HG03457 (cell line): ENCODE measurements at regions not wholly inside any gene's neighbourhood (a gene's known extent, or its start where the extent isn't known, plus 50 kb on each side); places are given as distances from the start of the nearest gene placed in this dataset.
"Not testable (repeated sequence)": the region's sequence is repeated elsewhere in the genome, so short reads cannot be mapped to it uniquely, and the experiment has no call there.

ENCODE experiments used
- ATAC-seq: cut with Tn5 transposase; IDR thresholded peaks from one replicate; pipeline ENCODE4 v1.9.1; 2021; ENCODE audit warnings: moderate number of reproducible peaks; ENCODE audit not compliant: unreplicated experiment

DNA sequence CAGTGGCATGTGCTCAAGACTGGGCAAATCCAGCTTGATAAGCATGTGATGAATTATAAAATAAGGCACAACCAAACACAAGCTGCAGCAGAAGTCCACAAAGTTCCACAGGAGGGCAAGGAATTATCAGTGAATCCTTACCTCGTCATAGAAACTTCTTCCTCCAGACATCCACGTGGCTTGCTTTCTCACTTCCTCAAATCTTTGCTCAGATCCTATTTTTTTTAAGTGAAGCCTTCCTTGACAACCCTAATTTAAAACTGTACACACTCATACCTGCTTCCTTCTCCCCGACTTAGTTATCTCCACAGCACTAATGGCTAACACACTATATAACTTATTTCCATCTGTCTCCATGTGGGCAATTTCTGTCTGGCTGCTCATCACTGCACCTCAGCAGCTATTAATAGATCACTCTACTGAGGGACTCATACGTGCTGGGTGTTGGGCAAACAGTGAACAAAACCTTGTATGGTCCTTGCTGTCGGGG lies 320.7 kb downstream of the KLF13 start:
- not testable (repeated sequence) for ATAC-seq

DNA sequence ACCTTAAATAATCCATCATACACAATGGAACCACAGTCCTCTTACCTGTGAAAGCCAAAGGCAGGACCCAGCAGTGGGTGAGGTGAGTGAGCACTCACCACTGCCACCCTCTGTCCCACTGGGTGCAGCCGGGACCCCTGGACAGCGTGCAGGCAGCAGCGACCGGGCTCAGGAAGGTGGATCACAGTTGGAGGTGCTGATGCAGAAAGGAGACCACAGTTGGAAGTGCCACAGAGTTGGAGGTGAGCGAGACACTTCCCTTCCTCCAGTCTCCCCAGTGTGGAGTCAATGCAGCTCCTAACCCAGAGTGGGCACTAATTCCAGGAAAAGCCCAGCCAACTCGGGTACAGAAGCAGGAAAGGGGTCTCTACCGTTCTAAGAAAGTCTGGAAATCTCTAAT lies 323.0 kb downstream of the KLF13 start:
- ATAC-seq: not testable (repeated sequence)

DNA sequence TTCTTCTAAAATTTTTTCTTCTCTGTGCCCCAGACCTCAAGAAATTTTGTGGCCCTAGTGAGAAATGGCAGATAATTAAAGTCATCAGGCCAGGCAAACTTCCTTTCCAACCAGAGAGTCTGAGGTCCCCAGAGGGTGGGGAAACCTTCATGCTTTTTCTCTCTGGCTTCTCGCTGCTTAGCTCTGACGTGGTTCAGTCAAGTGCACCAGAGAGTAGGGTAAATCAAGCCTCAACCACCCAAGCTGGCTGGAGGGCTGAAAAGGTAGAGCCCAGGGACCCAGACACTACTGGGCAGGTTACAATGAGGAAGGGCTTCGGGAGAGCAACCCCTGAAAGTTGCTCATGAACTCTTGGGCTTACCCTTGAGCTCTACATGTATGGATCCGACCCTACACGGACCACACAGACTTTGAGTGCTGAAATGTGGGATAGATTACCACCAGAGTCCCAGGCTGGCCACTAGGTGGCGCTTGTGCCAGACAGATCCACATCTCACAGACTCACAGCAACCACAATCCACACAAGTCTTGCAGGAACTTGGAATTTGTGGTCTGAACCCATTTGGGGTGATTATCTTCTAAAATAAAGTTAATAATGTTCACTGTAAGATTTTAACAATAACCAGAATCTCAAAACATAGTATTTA lies 323.5 kb downstream of the KLF13 start:
- ATAC-seq: not testable (repeated sequence)

DNA sequence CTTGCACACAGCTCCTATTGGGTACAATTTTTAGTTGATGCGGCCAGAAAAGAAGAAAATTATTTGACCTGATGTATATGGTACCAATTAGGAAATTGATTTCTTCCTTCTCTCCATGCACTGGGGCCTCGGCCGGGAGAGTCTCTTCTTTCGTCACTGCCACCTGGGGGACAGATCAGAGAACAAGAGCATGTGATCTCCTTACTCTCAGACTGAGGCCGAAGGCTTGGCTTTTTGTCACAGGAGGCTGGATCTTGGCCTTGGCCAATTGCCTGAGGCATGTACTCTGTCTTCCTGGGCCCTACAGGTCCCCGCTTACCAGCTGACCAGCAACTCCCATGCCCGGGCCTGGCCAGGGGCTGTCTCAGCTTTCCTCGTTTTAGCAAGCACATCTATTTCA lies 330.3 kb downstream of the KLF13 start:
- not testable (repeated sequence) for ATAC-seq

DNA sequence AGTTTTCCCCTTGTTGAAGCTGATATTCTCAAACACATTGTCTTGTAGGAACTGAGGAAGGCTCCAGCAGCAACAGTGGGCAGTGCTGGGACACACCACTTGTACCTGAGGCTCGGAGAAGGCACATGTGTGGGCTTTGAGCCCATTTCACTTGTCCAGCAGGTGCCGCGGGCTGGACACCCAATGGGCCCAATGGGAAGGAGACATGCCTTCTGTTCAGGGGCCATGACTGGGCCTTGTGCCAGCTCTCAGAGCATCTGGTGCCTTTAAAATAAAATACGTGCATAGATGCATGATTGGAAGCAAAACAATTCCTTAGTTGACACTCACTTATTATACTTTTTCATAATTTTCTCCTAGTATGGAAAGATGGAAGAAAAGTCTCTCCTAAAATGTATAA lies 334.2 kb downstream of the KLF13 start:
- no peak for ATAC-seq

DNA sequence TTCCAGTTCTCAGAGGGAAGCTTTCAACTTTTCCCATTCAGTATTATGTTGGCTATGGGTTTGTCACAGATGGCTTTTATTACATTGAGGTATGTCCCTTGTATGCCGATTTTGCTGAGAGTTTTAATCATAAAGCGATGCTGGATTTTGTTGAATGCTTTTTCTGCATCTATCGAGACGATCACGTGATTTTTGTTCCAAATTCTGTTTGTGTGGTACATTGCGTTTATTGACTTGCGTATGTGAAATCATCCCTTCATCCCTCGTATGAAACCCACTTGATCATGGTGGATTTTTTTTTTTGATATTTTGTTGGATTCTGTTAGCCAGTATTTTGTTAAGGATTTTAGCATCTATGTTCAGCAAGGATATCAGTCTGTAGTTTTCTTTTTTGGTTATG lies 339.1 kb downstream of the KLF13 start:
- not testable (repeated sequence) for ATAC-seq

DNA sequence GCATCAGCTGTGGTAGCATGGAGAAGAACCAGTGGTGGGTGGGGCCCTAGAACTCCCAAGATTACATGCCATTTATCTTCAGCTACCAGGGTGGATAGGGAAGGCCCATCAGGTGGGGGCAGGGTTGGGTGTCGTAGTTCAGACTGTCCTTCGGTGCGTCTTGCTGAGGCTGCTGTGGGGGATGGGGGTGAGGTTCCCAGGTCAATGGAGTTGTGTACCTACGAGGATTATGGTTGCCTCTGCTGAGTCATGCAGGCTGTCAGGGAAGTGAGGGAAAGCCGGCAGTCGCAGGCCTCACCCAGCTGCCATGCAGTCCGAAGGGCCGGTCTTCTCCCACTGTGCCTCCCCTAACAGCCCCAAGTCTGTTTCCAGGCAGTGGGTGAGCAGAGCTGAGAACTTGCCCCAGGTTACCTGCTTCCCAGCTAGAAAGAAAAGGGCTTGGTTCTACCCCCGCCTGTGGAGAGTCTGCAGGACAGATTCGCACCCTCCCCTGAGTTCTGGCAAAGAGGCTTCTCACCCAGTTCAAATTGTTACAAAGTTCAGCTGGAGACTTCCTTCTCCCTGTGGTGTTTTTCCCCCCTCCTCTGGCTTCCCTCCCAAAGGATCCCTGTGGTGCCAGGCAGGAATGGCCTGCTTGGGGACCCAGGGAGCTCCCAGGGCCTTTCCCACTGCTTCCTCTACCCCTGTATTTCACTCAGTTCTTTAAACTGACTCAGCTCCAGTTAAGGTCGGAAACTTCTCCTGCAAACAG lies 342.7 kb downstream of the KLF13 start:
- ATAC-seq: not testable (repeated sequence)

DNA sequence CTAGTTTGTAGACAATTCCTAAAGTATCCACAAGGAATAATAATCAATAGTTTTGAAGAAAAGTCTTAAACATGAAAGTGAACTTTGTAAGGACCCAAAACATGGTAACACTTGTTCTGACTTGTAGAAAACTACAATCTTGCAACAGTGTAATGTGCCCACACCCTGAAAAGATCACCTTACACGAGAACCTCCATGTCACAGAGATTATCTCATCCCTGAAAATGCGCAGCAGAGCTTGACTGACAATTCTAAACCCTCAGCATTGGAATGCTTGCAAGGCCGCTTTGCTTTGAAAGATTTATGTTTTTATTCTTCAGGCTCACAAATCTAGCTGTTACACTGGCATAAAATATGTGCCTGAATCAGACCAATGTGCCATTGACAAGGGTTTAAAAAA lies 346.6 kb downstream of the KLF13 start:
- ATAC-seq: not testable (repeated sequence)

DNA sequence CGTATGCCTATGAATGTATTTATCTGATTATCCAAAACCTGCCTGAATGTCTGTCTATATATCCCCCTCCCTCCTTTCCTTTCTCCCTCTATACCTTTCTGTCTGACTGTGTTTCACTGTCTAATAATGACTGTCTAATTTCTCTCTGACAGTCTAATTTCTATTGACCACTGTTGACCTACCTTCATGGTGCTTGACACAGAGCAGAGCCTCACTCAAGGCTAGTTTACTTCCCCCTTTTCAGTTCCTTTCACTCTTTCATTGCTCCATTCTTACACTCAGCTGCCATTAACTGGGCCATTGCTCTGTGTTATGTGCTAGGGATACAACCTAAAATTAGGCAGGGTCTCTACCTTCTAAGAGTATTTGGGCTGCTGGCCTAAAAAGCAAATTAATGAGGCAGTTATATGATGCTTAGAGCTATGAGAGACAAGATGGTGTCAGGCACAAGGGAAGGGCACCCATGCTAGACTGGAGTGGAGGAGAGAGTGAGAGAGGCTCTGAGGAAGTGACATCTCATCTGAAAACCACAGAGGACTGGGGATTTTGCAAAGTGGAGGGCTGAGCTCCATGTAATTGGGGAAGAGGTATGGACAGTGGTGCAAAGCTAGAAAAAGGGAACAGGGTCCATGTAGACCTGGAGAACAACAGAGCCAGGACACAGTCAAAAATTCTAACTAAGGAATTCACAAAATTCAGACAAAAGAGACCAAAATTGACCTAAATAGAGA lies 348.6 kb upstream of the CHRNA7 start:
- not testable (repeated sequence) for ATAC-seq

DNA sequence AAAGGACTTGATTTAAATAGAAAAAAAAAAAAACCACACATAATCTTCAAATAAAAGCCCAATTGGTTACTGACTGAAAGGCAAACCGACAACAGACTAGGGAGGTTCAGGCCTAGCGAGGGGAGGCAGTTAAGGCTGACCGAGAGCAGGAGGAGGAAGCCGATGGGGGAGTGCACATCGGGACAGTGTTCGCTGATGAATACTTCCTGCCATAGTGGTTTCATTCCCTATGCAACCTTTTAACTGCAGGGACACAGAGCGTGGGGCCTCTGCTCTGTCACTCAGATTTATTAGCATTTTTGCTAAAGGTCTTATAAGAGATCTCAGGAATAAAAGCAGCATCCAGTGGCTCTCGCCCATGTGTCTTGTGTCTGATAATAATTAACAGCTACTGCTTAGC lies 343.2 kb upstream of the CHRNA7 start:
- ATAC-seq: not testable (repeated sequence)

DNA sequence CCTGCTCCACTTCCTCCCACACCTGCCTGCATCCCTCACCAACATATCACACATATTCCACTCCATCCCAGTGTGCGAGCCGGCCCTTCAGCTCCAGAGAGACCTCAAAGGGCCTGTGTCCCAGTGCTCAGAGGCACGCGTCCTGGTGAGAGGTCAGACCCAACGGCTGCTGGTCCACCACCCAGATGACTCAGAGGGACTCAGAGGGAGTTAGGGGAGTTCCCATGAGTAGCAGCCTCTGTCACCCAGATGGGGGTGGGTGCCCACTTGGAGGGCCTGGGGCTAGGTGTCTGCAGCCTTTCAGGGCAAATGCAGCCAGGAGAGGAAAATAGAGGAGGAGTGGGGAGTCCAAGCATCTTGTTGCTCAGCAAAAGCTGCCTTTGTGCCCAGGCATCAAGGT lies 333.8 kb upstream of the CHRNA7 start:
- ATAC-seq: not testable (repeated sequence)

DNA sequence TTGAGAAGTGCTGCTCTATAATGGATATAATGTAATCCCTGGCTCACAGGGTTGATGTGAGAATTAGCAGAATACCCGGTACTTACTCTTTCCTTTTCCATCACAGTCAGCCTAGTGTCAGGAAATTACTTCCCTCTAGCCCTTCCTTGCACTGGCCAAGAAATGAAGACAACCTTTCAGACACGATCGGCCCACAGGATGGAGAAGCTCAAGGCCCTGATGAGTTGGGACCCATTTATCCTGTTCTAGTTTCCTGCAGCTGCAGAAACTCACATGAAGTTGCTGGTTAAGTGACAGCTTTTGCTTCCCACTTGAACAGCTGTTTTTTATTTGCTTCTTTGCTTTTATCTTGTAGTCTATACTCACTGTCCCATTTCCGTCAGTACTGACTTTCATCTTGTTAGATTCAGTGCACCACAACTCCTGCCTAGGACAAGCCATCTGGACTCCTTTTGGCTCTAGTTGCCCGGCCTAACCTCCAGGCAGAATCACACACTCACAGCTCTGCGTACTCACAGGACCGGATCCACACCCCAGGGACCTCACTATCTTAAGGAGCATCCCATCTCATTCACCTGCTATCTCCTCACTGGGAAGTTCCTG lies 325.1 kb upstream of the CHRNA7 start:
- ATAC-seq: not testable (repeated sequence)

DNA sequence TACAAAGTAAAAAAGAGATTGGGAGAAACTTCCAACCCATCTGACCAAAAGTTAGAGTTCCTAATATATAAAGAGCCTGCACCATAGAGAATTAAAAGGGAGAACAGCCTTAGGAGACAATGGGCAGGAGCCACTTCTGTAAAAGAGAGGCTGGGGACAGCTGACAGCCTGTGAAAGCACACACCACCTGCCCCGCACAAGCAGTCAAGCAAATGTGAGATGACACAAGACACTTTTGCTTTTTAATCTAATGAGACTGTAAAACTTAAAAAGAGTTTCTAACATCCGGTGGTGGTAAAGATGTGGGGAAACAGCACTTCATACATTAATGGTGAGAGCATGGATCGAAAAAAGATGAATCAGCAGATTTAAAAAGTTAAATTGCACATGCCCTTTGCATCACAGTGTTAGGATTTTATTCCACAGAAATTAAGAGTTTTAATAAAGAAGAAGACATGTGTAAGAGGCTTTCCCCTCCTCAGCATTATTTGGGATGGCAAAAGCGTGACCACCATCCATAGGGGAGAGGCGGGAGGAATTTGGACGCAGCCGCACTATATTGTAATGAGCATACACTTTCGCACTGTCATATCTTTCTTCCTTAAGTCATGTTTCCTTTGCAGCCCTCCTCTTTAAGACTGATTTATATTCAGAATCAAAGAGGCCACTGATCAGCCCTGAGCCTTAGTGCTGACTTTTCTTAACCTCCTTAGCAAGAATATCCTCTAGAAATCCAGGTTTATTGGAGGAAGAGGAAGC lies 322.2 kb upstream of the CHRNA7 start:
- peak; percentile 63 for ATAC-seq

DNA sequence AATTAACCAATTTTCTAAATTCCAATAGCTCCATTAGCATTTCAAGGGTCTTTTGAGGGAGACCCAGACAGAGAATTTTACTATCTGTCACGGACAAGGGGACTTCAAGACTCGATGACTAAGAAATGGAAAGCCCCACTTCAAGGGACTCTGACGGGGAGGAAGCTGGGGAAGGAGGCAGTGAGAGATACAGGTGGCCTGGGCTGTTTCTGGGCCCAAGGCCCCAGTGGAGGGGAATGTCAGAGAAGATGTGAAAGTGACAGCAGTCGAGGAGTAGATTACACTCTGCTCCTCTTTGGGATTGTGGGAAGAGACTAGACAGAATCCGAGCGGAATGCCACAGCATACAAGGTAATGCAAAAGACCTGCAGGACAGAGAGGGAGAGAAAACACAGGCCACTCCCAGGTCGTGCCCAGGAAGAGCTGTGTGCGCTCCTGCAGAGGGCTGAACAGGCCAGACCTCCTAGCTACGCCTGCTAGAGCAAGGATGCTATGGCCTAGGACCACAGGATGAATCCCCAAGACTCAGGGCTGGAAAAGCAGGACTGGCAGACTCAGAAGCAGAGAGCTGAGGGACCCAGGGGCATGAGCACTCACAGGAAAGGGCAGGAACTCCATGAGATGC lies 321.5 kb upstream of the CHRNA7 start:
- peak; percentile 61 for ATAC-seq

DNA sequence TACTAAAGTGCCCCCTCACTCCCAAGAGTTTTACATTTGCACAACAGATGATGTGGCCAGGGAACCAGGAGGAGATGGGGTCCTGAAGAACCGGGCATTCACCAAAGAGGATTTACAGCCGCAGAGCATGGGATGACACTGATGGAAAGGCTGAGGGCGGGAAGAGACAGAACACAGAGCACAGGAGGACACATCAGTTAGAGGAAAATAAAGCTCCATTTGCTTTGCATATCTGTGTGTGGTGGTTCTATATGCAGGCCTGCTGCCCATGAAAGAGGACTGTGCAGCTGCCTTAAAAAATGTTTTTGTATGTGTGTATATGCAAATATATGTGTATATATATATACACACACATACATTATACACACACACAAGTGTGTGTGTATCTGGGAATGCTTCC lies 320.8 kb upstream of the CHRNA7 start:
- not testable (repeated sequence) for ATAC-seq

DNA sequence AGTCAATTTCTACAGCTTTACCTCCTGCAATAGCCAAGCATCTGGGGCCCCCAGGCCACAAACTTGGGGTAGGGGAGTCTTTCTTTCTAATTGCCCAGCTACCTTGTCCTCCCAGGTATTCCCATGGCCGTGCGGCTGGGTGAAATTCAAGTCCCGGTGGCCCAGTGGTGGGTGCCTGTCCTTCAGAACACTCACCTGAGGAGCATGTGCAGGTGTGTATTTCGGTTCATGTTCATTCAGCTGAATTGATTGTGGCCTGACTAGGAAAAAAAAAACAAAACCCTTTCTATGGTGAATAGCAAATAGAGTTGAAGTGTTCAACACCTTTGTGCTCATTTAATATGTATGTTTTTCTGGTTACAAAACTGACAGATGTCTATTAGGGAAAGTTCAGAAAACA lies 319.5 kb upstream of the CHRNA7 start:
- not testable (repeated sequence) for ATAC-seq

DNA sequence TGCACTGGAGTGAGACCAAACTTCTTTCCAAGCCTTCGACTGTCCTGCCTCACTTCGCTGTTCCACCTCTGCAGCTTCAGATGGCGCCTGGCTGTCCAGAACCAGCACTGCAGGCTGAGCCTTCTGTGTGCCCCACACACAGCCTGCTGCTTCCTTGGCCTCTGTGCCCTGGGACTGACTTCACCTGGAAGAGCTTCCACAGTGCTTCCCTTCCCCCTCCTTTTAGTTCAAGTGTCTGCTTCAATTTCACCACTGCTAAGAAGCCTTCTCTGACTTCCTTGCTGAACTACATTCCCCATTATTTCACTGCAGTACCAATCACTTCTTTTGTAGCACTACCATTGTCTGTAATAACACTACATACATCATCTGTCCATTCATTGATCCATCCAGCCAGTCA lies 315.1 kb upstream of the CHRNA7 start:
- ATAC-seq: not testable (repeated sequence)

DNA sequence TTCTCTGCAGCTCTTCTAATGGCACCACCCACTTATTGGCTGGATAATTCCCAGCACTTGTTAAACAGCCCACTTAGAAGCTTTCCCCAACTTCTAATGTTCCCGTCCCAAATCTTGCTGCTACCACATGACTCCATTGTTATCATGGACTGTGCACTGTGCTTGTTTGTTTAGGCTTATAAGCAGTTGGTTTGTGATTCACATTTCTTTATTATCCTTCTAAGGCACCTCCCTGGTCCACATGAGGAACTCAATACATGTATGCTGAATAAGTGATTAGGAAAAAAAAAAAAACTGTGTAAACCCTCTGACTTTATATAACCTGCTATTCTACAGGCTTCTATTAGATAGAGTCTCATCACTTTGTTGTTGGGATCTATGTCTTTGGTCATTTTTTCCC lies 311.7 kb upstream of the CHRNA7 start:
- not testable (repeated sequence) for ATAC-seq

DNA sequence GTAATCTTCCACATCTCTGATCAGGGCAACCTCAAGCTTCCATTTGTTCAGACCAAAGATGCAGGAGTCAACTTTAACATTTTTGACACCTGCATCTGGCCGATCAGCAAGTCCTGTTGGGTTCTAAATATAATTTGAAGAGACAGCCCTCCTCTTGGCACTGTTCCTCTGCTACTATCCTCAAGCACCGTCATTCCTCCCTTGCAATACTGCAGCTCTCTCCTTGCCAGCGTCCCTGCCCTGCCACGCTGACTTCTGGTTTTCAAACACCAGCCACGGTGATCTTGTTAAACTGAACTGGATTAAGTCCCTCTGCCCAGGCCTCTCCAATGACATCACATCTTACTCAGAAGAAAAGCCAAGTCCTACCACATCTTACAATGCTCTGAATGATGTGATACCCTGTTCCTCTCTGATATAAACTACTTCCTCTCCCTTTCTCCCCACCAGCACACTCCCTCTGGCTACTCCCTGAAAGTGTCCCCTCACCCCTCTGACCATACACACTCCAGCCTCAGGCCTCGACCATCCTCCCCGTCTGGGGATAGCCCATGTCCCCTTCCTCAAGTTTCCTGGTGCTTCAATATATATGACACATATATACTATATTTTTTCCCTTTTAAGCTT lies 310.8 kb upstream of the CHRNA7 start:
- not testable (repeated sequence) for ATAC-seq

DNA sequence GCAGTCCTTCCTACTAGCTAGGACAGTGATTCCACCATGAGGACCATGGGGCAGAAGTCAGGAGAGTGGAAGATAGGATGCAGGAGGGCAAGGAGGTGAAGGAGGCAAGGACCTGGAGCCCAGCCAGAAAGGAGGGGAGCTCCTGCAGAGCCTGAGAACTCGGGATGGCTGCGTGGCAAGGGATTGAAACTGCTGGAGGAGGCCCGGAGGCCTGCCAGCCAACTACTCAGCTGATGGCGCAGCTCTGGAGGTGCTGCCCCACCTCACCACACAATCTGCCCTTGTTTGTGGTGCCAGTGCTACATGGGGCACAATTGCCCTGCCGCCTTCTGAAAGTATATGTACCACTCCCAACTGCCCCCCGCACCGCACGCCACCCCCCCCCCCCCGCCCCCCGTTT lies 307.3 kb upstream of the CHRNA7 start:
- not testable (repeated sequence) for ATAC-seq
